Progenitor cell of endocrine pancreas (in vitro differentiated cells): ENCODE measurements at regions not wholly inside any gene's neighbourhood (a gene's known extent, or its start where the extent isn't known, plus 50 kb on each side); places are given as distances from the start of the nearest gene placed in this dataset.

Experiments used
- DNase-seq: peaks from one replicate; pipeline ENCODE4 v3.0.0; 2021; ENCODE audit warnings: low spot score; ENCODE audit not compliant: unreplicated experiment
- H3K27ac Mint-ChIP-seq: 2 replicates; pipeline ENCODE4 v1.8.0; 2021; ENCODE audit warnings: mild to moderate bottlenecking, moderate library complexity, mixed read lengths
- H3K27me3 Mint-ChIP-seq: 2 replicates; pipeline ENCODE4 v1.8.0; 2021; ENCODE audit warnings: mixed read lengths
- H3K36me3 Mint-ChIP-seq: 2 replicates; pipeline ENCODE4 v1.8.0; 2022; ENCODE audit warnings: mixed read lengths; ENCODE audit not compliant: insufficient read depth
- H3K4me1 Mint-ChIP-seq: 2 replicates; pipeline ENCODE4 v1.8.0; 2021; ENCODE audit warnings: low read depth, mixed read lengths
- H3K4me3 Mint-ChIP-seq: 2 replicates; pipeline ENCODE4 v1.8.0; 2021; ENCODE audit warnings: low read depth, mild to moderate bottlenecking, moderate library complexity, mixed read lengths
- H3K9me3 Mint-ChIP-seq: 2 replicates; pipeline ENCODE4 v1.8.0; 2021; ENCODE audit warnings: low read depth, mixed read lengths
- TF ChIP-seq, protein P1 (sequence below): fragments of 200-600 bp; sonication (generic); IDR thresholded peaks from one replicate; pipeline ENCODE4 v1.5.0; 2021; ENCODE audit warnings: antibody characterized with exemption, mild to moderate bottlenecking; ENCODE audit not compliant: unreplicated experiment

DNA sequence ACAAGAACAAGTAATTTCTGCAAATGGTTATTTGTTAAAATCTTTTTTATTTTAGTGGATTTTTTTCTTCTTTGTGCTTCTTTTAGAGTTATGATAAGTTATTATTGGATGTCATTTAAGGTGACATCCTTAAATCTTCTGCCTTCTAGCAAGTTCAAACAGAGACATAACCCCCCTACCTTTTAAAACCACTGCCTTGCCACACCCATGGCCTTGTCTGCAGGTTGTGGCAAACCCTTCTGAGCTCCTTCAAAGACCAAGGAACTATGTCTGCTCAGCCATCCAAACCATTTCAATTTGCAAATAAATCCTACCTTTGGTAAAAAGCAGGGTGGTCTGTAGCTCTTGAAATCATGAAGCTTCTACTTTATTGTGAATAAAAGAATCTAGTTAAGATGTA lies 241.6 kb downstream of the FAM76B start:
- Mint-ChIP-seq H3K36me3 (no peaks in the 10 kb centered on the region), H3K27ac (no peak overlapping the region), H3K4me1 (peaks cover 1% of the 10 kb centered on the region), H3K4me3 (no peak overlapping the region), H3K9me3 (peaks cover 6% of the 10 kb centered on the region), H3K27me3 (peaks cover 3% of the 10 kb centered on the region)
- no peak for DNase-seq
- TF ChIP-seq, protein P1, sequence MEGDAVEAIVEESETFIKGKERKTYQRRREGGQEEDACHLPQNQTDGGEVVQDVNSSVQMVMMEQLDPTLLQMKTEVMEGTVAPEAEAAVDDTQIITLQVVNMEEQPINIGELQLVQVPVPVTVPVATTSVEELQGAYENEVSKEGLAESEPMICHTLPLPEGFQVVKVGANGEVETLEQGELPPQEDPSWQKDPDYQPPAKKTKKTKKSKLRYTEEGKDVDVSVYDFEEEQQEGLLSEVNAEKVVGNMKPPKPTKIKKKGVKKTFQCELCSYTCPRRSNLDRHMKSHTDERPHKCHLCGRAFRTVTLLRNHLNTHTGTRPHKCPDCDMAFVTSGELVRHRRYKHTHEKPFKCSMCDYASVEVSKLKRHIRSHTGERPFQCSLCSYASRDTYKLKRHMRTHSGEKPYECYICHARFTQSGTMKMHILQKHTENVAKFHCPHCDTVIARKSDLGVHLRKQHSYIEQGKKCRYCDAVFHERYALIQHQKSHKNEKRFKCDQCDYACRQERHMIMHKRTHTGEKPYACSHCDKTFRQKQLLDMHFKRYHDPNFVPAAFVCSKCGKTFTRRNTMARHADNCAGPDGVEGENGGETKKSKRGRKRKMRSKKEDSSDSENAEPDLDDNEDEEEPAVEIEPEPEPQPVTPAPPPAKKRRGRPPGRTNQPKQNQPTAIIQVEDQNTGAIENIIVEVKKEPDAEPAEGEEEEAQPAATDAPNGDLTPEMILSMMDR = no peak

DNA sequence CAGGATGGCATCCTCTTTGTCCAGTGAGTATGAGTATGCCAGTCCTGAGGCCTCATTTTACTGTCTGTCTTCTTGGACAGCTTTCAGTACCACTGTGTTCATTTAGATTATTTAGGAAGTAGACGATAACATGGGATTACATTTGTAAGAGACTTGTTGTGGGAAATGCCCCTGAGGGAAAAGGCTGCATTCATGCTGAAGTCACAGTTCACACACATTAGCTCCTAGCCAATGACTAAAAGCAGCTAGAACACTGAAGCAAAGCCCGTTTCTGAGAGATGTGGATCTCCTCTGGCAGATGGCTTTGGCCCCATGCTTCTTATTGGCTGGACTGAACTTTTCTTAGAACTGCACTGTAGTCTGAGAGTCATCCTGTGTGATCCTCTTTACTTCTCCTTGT lies 242.4 kb downstream of the FAM76B start:
- H3K36me3 Mint-ChIP-seq = no peaks in the 10 kb centered on the region

DNA sequence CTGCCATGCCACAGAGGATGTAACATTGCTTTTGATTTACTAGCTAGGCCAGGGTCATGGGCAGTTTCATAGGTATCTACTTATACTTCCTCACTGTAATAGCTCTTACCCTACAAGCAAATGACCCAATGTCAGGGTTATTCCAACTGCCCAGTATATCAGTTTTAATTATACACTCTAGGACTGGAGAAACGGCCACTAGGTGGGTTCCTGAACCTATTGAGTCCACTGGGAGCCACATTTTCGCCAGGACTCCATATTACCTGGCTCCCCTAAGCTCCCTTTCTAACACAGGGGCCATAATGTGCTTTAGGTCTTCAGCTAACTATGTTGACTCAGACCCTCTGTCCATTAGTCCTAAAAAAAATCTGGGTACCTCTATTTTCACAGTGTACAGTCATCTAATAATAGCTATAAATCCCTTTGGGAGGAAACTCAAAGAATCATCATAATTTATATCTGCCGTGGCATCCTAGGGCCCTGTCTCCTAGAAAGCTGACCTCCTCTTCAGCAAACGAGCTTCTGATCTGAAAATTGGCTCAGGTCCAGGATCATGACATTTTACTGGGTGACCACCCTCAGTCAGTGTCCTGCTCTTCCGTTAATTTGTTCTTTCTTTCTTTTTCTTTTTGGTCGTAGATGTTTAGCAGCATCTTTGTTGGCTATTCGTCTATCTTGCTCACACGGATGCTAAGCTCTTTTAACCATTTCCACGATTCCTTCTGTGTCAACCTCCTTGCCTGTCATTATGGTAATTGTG lies 244.3 kb downstream of the FAM76B start:
- Mint-ChIP-seq H3K36me3 (no peaks in the 10 kb centered on the region), H3K4me1 (no peaks in the 10 kb centered on the region), H3K4me3 (no peak overlapping the region), H3K27me3 (peaks cover 3% of the 10 kb centered on the region), H3K27ac (no peak overlapping the region), H3K9me3 (peaks cover 3% of the 10 kb centered on the region)
- no peak for DNase-seq
- TF ChIP-seq, protein P1 = no peak

More for the DNA sequence above, 242.4 kb downstream of the FAM76B start:
- Mint-ChIP-seq H3K27ac (no peak overlapping the region), H3K27me3 (peaks cover 3% of the 10 kb centered on the region), H3K4me1 (peaks cover under 1% of the 10 kb centered on the region), H3K4me3 (no peak overlapping the region), H3K9me3 (peaks cover 6% of the 10 kb centered on the region)
- TF ChIP-seq, protein P1 = no peak
- DNase-seq = no peak

- TF ChIP-seq, protein P1 = no peak
- no peak overlapping the region for H3K4me3 Mint-ChIP-seq
- H3K36me3 Mint-ChIP-seq = no peaks in the 10 kb centered on the region
- no peak for DNase-seq
- no peaks in the 10 kb centered on the region for H3K4me1 Mint-ChIP-seq
- H3K27me3 Mint-ChIP-seq = peaks cover 3% of the 10 kb centered on the region
- no peak overlapping the region for H3K27ac Mint-ChIP-seq
- H3K9me3 Mint-ChIP-seq = peaks cover 3% of the 10 kb centered on the region
Observed at GRCh38 chr11:95544095-95544856, 245.3 kb downstream of the FAM76B start.

- TF ChIP-seq, protein P1 = no peak
- Mint-ChIP-seq H3K4me3 (no peak overlapping the region), H3K4me1 (no peaks in the 10 kb centered on the region), H3K27me3 (peaks cover 3% of the 10 kb centered on the region), H3K27ac (no peak overlapping the region), H3K9me3 (peaks cover 3% of the 10 kb centered on the region), H3K36me3 (no peaks in the 10 kb centered on the region)
- DNase-seq = no peak
Observed at GRCh38 chr11:95542868-95543551, 246.6 kb downstream of the FAM76B start.
